ENCODE measurements at regions not wholly inside any gene's neighbourhood (a gene's known extent, or its start where the extent isn't known, plus 50 kb on each side); places are given as distances from the start of the nearest gene placed in this dataset.
A peak's percentile ranks its signal among the peaks of the same experiment; 100 is the strongest.

GRCh38 chr17:77266891-77267341 is 126.1 kb downstream of the SEC14L1 start:
- DNase-seq (ENCODE audit: low read depth) = no peak

DNA sequence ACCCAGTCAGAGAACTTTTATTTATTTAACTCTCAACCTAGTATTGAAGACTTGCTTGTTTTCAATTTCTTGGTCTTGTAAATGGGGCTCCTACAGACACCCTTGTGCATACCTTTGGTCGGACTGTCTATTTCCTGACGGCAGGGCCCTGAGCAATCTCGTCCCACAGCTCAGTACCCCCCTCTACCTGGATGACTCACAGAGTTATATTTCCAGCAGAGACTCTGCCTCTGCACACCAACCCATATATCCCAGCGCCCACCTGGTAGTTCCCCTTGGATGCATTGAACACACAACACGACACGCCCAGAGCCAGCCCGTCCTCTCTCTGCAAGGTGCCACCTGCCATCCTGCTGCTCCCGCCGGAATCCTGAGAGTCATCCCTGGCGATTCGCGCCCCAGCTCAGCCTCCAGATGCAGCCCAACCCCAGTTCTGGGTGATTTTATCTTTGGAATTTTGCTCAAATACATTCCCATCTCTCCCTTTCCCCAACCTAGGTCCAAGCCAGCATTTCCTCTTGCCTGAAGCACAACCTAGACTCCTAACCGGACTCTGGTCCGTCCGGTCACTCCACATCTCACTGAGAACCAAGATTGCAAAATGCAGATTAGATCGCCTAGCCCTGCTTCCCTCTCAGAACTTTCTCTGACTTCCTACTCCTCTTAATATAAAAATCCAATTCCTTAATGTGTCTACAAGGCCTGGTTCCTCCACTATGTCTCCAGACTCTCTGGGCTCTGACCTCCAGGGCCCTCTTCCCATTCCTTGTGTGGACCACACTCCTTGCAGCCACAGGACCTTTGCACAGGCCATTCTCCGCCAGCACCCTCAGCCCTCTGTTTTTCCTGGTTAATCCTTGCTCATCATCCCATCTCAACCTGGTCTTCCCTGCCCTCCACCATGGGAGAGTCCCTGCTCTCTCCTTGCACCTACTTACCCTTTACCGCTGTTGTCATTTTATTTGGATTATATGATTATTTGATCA is 129.2 kb downstream of the SEC14L1 start:
- no peak for DNase-seq (ENCODE audit: low read depth)

GRCh38 chr17:77271411-77271810 is 130.6 kb downstream of the SEC14L1 start:
- DNase-seq (ENCODE audit: low read depth) = no peak

- no peak for DNase-seq (ENCODE audit: low read depth)
These were observed 132.8 kb downstream of the SEC14L1 start for GRCh38 chr17:77273397-77274085.

GRCh38 chr17:77274096-77274845 is 133.5 kb downstream of the SEC14L1 start:
- DNase-seq (ENCODE audit: low read depth) = no peak

- DNase-seq (ENCODE audit: low read depth) = no peak
These were observed 138.9 kb downstream of the SEC14L1 start for GRCh38 chr17:77279448-77280303.

DNA sequence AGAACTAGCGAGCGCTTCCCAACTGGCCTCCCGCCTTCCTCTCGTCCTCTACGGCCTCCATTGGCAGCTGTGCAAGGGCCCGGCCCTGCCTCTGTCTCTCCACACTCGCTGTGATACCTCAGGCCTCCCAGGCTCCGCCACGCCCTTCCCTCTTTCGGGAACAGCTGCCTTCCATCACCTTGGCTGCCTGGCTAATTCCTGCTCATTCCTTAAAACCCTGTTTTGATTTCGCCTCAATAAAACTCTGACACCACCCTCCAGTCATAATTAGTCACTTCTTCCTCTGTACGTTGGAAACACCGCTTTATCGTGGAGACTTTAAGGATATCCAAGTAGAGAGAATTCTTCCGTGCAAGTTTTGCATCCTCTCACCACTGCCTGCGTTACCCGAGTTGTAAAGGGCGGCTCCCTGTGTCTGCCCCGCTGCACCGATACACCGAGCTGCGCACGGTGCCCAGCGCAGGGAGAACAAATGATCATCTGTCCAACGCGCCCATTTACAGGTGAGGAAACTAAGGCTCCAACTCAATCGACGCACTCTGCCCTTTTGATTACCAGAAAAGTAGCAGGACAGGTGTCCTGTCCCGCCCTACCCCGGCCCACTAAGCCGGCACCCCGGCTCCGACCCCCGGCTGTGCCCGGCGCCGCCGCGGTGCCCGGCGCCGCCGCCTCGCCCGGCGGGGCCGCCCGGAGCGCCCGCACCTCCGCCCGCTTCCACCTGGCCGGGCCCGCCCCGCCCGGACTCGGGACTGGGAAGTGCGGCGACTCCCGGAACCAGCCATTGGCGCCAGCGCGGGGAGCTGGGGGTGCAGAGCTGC is 139.7 kb downstream of the SEC14L1 start:
- no peak for DNase-seq (ENCODE audit: low read depth)

DNA sequence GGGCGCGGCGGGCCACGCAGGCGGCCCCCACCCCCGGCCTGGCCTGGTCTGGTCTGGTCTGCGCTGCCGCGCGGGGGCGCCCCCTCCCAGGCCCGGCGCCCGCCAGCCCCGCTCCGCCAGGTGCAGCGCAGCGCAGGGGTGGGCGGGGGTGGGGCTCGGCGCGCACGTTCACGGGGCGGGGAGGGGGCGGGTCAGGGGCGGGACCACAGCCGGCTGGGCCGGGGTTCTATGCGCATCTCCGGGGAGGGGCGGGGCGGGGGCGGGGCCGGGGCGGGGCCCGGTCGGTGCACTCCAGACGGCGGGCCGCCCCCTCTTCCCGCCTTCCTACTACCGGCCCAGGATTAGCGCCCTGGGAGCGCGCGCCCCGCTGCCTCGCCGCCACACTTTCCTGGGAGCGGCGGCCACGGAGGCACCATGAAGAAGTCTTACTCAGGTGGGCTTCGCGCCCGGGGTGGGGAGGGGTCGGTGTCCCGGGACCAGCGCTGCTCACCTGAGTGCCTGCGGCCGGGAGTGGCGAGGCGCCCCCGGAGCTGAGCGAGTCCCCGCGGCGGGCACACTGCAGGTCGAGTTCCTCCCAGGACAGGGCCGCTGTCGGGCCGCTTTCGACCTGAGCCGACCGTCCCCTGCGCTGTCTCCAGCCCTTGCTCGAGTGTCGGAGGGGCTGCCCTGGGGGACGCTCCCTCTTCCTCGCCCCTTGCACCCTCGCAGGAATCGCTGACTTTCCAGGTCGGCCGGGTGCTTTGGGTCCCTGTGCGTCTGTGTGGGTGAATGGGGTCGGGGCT is 140.5 kb downstream of the SEC14L1 start:
- no peak for DNase-seq (ENCODE audit: low read depth)

DNA sequence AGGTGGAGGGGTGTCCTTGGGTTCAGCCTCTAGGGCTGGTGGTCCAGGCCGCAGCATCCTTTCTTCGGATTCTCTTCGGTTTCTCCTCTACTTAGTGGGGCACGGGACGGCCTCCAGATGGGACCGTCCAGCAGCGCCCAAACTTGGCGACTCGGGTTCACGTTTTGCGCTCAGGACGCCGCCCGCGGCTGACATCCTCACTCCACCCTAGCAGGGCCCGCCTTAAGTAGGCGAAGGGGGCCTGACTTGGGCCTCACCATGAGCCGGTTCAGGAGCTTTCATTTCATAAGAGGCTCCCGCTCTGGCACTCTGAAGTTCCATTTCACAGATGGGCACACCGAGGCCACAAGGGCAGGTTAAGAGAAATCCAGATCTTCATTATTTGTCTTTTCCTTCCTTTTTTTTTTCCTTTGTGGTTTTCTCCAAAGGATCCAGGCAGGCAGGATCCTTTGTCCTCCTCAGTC is 141.2 kb downstream of the SEC14L1 start:
- DNase-seq (ENCODE audit: low read depth) = no peak

DNA sequence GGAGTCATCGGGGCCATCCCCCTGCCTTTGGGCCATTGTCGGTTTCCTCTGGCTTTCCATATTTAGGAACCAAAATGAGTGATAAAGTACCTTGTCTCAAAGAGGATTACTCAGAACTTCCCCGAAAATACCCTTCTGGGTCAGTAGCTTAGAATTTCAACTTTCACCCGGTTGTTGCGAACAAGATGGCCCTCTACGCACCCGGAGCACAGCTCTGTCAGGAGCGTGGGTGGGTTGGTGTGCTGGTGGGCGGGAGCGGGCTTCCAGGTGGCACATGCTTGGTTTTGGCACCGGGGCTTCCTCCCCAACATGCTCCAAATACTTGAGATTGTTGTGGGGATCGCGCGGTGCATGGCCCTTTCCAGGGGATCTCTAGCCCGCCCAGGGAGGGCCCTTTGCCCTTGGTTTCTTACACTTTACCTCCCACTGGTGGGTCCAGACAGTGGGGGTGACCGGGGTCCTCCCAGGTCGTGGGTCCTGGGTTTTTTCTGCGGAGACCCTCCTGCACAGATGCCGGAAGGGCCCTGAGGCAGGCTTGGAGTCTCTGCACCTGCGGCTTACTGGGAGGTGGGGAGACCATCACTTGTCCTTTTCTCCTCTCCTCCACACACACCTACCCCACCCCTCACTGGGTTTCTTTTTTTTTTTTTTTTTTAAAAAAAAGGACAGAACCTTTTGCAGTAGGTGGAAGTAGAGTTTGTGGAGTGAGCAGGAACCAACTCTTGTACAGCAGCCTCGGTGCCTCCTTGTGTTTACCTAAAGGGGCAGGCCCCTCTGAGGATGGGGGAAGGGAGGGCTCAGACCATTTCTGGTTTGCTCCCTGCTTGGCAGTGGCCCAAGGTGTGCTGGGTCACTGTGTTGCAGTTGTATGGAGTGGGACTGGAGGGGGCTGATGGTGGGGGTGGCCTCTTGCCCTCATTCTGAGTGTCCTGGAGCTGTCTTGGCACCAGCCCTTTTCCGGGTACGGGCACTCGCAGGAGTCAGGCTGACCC is 142.1 kb downstream of the SEC14L1 start:
- DNase-seq (ENCODE audit: low read depth) = no peak

DNA sequence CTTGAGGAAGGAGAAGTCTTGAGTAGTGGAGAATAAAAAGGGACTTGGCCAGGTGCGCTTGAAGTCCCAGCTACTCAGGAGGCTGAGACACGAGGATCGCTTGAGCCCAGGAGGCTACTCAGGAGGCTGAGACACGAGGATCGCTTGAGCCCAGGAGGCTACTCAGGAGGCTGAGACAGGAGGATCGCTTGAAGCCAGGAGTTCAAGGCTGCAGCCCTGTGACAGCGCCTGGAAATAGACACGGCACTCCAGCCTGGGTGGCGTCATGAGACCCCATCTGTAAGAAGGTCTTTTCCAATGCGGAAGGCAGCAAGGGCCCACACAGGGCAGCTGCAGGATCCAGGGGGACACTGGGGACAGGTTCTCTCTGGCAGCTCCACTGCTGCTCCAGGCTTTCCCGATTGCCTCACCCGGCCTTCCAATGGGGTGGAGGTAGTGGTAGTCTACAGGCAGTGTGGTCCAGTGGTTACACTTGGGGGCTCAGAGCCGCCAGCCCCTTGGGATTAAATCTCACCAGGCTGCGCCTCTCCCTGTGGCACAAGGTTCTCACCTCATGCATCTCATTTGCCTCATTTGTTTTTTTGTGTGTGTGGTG is 143.4 kb downstream of the SEC14L1 start:
- no peak for DNase-seq (ENCODE audit: low read depth)

DNA sequence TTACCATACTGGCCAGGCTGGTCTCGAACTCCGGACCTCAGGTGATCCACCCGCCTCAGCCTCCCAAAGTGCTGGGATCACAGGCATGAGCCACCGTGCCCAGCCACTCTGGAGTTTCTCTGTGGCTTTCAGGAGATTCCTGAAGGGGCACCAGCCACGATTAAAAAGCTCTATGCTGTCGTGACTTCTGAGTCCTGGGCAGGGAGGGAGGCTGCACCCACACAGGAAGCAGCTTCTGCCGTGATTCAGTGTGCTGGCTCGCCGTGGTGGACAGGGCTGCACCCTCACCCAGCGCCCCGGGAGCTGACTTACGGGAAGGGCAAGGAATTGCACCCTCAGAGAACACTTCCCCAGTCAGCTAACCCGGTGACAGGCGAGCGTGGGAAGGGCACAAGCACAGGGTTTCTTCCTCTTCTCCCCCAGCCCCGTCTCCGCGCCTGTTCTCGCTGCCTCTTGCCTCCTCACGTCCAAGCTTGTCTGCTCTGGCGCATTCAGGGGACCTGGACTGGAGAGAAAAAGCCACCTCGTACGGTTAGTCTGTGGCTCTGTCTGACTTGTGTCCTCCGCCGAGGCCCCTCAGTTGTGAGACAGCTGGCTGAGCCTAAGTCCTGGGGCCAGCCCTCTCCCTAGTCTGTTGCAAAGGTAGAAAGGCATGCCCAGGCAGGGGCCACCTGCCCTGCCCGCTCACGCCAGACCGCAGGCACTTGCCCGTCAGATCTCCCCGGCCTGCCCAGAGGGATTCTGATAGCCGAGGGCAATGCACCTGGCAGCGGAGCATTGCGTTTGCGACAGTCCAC is 145.0 kb downstream of the SEC14L1 start:
- peak; percentile 66 for DNase-seq (ENCODE audit: low read depth)

GRCh38 chr17:77286391-77286640 is 145.5 kb downstream of the SEC14L1 start:
- no peak for DNase-seq (ENCODE audit: low read depth)

DNA sequence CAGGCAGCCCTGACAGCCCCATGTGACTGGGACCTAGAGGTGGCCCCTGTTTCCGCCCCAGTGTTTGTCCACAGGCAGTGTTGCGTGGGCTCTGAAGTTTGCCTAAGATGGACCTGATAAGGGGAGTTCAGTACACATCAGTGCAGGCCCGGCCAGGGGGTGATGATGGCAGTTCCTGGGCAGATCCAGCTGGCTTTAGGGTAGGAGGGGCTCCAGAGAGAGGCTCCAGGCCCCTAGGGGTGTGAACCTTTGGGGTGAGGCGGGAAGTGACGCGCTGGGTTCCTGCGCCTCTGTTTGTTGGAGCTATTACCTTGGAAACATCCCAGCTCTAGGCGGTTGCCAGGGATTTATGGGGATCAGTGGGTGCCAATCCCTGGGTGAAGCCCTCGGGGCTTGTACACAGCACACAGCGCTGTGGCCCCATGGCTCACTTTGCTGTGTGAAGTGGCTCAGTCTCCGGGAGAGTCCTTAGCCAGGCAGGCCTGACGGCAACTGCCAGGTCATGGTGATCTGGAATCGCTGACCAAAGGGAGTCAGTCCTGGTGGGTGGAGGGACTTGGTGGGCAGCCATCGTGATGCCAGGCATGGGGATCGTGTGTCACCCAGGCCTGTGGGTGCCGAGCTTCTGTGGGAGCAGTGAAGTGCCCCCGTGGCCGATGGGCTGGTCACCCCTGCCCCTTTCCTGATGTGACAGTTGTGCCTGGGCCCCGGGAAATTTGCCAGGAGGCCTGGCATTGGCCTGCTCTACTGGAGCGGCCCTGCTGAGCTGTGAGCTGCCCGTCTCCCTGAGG is 146.1 kb downstream of the SEC14L1 start:
- peak; percentile 25 for DNase-seq (ENCODE audit: low read depth)

- DNase-seq (ENCODE audit: low read depth) = peak; percentile 79
These were observed 146.8 kb downstream of the SEC14L1 start for GRCh38 chr17:77287432-77288068.

- no peak for DNase-seq (ENCODE audit: low read depth)
These were observed 147.4 kb downstream of the SEC14L1 start for GRCh38 chr17:77288115-77288619.

Data from stromal cell of bone marrow (primary cell).